ENCODE measurements at regions not wholly inside any gene's neighbourhood (a gene's known extent, or its start where the extent isn't known, plus 50 kb on each side); places are given as distances from the start of the nearest gene placed in this dataset.

- peaks cover 0 to 3% (median 0%) of the 10 kb centered on the region in 3 donors for H3K9me3 ChIP-seq (replicated peaks in 1 of 3)
Observed at GRCh38 chr3:132267391-132267993, 49.7 kb upstream of the ACP3 start.

More at GRCh38 chr3:132267391-132267993, 49.7 kb upstream of the ACP3 start:
- WGBS, 4 donors = 83 to 94% (median 90%) methylated on average over 4 of the region's 4 CpGs
- no peak for DNase-seq
- no peaks in the 10 kb centered on the region for H3K36me3 ChIP-seq (replicated peaks in 1 of 2)
- TF ChIP-seq POLR2A (IDR thresholded peaks at IDR 0.05) = no peak
- no peak for TF ChIP-seq CTCF (IDR thresholded peaks at IDR 0.05)
- no peak overlapping the region for H3K4me3 ChIP-seq
- intact Hi-C loops (cut with DNase I) = loop anchor here in 1 of 2 donors (5.0 kb wide), 1 partner anchor 70 kb away; no protein-coding TSS in a partner anchor
- H3K27ac ChIP-seq = no peak overlapping the region
- H3K4me1 ChIP-seq (replicated peaks in 1 of 2) = no peaks in the 10 kb centered on the region
- H3K27me3 ChIP-seq = no peaks in the 10 kb centered on the region

Measured in adrenal gland (tissue), 9 donors.